GM12873 (cell line): ENCODE measurements at regions not wholly inside any gene's neighbourhood (a gene's known extent, or its start where the extent isn't known, plus 50 kb on each side); places are given as distances from the start of the nearest gene placed in this dataset.

Source experiments
- TF ChIP-seq, protein P1 (sequence below): IDR thresholded peaks from 2 replicates; pipeline ENCODE4 v1.5.1; 2012; ENCODE audit warnings: low read depth, mild to moderate bottlenecking, moderate library complexity, low read length, control low read depth; ENCODE audit not compliant: insufficient read depth; ENCODE audit errors: missing control alignments

GRCh38 chr14:87632796-87633195 is 360.2 kb downstream of the GALC start:
- TF ChIP-seq, protein P1, sequence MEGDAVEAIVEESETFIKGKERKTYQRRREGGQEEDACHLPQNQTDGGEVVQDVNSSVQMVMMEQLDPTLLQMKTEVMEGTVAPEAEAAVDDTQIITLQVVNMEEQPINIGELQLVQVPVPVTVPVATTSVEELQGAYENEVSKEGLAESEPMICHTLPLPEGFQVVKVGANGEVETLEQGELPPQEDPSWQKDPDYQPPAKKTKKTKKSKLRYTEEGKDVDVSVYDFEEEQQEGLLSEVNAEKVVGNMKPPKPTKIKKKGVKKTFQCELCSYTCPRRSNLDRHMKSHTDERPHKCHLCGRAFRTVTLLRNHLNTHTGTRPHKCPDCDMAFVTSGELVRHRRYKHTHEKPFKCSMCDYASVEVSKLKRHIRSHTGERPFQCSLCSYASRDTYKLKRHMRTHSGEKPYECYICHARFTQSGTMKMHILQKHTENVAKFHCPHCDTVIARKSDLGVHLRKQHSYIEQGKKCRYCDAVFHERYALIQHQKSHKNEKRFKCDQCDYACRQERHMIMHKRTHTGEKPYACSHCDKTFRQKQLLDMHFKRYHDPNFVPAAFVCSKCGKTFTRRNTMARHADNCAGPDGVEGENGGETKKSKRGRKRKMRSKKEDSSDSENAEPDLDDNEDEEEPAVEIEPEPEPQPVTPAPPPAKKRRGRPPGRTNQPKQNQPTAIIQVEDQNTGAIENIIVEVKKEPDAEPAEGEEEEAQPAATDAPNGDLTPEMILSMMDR = no peak

GRCh38 chr14:87630846-87631245 is 362.1 kb downstream of the GALC start:
- TF ChIP-seq, protein P1 = no peak

- TF ChIP-seq, protein P1 = no peak
Measured at GRCh38 chr14:87629788-87630187, 363.2 kb downstream of the GALC start.

DNA sequence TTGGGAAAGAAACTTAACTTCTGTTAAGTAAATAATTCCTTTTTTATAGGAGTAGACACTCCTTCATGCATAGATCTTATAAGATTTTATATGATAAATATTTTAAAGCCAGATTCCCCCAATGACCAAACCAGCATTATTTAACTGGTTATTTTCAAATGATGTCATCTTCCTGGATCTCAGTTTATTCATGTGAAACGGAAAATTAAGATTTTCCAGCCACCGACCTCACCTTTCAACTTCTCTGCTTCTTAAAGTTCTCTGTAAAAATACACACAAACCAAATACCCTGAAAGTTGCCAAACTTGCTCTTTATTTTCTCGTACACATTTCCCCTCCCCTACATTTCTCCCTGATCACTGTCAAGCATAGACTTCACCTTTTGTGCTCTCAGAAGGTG is 364.2 kb downstream of the GALC start:
- TF ChIP-seq, protein P1 = no peak

GRCh38 chr14:87628129-87628528 is 364.9 kb downstream of the GALC start:
- TF ChIP-seq, protein P1 = no peak

GRCh38 chr14:87626266-87626665 is 366.7 kb downstream of the GALC start:
- TF ChIP-seq, protein P1 = no peak

DNA sequence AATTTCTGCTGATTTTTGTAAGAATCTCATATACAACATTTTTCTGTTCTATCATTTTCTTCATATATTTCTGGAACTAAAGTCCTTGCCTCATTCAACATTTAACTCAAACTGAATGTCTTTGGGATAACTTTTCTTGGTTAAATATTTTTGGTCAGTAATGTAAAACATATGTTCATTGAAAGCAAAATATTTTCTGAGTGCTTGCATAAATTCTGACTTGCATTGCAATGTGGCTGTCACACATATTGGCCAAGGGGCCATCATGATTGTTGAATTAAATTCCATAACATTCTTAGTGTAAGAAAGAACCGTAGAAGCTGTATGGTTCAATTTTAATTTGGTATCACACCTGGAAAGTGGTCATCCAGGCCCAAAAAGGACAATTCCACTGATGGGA is 369.4 kb downstream of the GALC start:
- TF ChIP-seq, protein P1 = no peak
